Transverse colon (tissue), 4 donors: ENCODE measurements at regions not wholly inside any gene's neighbourhood (a gene's known extent, or its start where the extent isn't known, plus 50 kb on each side); places are given as distances from the start of the nearest gene placed in this dataset.
"Not testable (repeated sequence)": the region's sequence is repeated elsewhere in the genome, so short reads cannot be mapped to it uniquely, and the experiment has no call there.

Source experiments
- DNase-seq: peaks from one replicate; pipeline ENCODE4 v3.0.0-alpha.2; 2019
- H3K27ac ChIP-seq, 4 donors: fragments of 200-600 bp; sonication (generic); 2 replicates each; pipeline ENCODE4 v1.5.1; 2016 to 2018; ENCODE audit warnings: inconsistent platforms in 4 of 4
- H3K27me3 ChIP-seq: fragments of 200-600 bp; sonication (generic); 2 replicates; pipeline ENCODE4 v1.5.1; 2017; ENCODE audit warnings: inconsistent platforms
- H3K36me3 ChIP-seq, 4 donors: fragments of 200-600 bp; sonication (generic); 2 replicates each; pipeline ENCODE4 v1.5.1; 2017 to 2019; ENCODE audit warnings: inconsistent platforms in 4 of 4
- H3K4me1 ChIP-seq, 4 donors: fragments of 200-600 bp; sonication (generic); 2 replicates each; pipeline ENCODE4 v1.5.1; 2017 to 2020; ENCODE audit warnings: inconsistent platforms in 4 of 4
- H3K4me3 ChIP-seq, 4 donors: fragments of 200-600 bp; sonication (generic); 1 replicate in 1 of 4; 2 replicates in 3 of 4; pipeline versions ENCODE4 v1.5.1 to v1.6.1; 2017 to 2019; ENCODE audit warnings: inconsistent platforms in 4 of 4
- H3K9me3 ChIP-seq, 2 donors: fragments of 200-600 bp; sonication (generic); 2 replicates each; pipeline ENCODE4 v1.5.1; 2017 to 2019; ENCODE audit warnings: inconsistent platforms in 2 of 2
- CTCF ChIP-seq, 5 experiments: fragments of 200-600 bp in 3 of 5; fragments of 450-650 bp in 2 of 5; sonication (generic) in 3 of 5; IDR thresholded peaks; 1 replicate in 2 of 5; 2 replicates in 3 of 5; pipeline ENCODE4 v1.5.1; 2016 to 2017; ENCODE audit warnings: antibody characterized with exemption in 5 of 5, inconsistent platforms in 3 of 5, mild to moderate bottlenecking in 2 of 5, moderate library complexity in 1 of 5
- EP300 ChIP-seq: sonication (generic); formaldehyde crosslinking; IDR thresholded peaks from one replicate; pipeline ENCODE4 v1.6.1; 2017; ENCODE audit warnings: antibody characterized with exemption, low read depth
- POLR2A ChIP-seq: fragments of 450-650 bp; IDR thresholded peaks from one replicate; pipeline ENCODE4 v1.6.1; 2016; ENCODE audit warnings: antibody characterized with exemption, mild to moderate bottlenecking, moderate library complexity
- POLR2AphosphoS5 ChIP-seq, 3 donors: sonication (generic); formaldehyde crosslinking; IDR thresholded peaks; one replicate each; pipeline ENCODE4 v1.6.1; 2016; ENCODE audit warnings: antibody characterized with exemption in 3 of 3
- WGBS, 2 donors: methylation state at CpG; one replicate each; pipeline ENCODE4 v1.1.5; 2018; ENCODE audit warnings: low coverage in 1 of 2; 5-methylcytosine and 5-hydroxymethylcytosine counted together
- in situ Hi-C, 4 donors: fragments of 200-750 bp; cut with MboI; loops; one replicate each; pipeline versions ENCODE4 v1.15.0 to v1.15.1; 2017; ENCODE audit warnings: low sequenced_read_pairs in 3 of 4, low pct_ligation_motif_present in 1 of 4, low pct_unique_long_range_greater_than_20kb in 1 of 4
- intact Hi-C: fragments of 100-400 bp; cut with DNase I; formaldehyde crosslinking; loops from one replicate; pipeline ENCODE4 v1.15.1; 2023; ENCODE audit warnings: low total_unique reads

- Histone ChIP-seq H3K9me3 (no peaks in the 10 kb centered on the region), H3K27ac (peak overlapping the region; percentile 54 to 74 (median 58)), H3K27me3 (no peaks in the 10 kb centered on the region), H3K4me3 (no peak overlapping the region), H3K36me3 (no peaks in the 10 kb centered on the region), H3K4me1 (peaks cover 3 to 24% (median 11%) of the 10 kb centered on the region in 4 donors)
- no peak for DNase-seq
- in situ Hi-C loops = loop anchor here in 3 of 4 donors (10.0 to 25.0 kb wide), 3 partner anchors 211 to 573 kb away; no protein-coding TSS in a partner anchor
- TF ChIP-seq POLR2A (no peak), CTCF (IDR thresholded peaks at IDR 0.05) (no peak), POLR2AphosphoS5 (IDR thresholded peaks at IDR 0.05) (peak in 1 of 3 donors; percentile 35), EP300 (no peak)
- intact Hi-C loops = no loop called here
- 44 to 45% methylated on average over 2 of the region's 2 CpGs for WGBS, 2 donors
These were observed 86.8 kb upstream of the CCDC71L start for GRCh38 chr7:106747804-106748203.

DNA sequence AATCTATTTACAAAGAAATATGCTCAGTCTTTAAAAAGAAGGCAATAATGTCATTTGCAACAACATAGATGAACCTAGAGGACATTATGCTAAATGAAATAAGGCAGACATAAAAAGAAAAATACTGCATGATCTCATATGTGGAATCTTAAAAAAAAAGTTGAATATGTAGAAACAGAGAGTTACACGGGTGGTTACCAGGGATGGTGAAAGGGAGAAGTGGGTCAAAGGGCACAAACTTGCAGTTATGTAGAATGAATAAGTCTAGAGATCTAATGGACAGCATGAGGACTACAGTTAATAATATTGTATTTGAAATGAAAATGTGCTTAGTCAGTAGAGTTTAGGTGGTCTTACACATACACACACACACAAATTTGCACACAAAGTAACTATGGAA, 88.2 kb upstream of the CCDC71L start:
- DNase-seq = no peak
- Histone ChIP-seq H3K27me3 (no peaks in the 10 kb centered on the region), H3K36me3 (no peaks in the 10 kb centered on the region), H3K9me3 (no peaks in the 10 kb centered on the region), H3K27ac (no peak overlapping the region), H3K4me1 (peaks cover 3 to 25% (median 11%) of the 10 kb centered on the region in 4 donors), H3K4me3 (no peak overlapping the region)
- 0 to 63% methylated on average over 1 of the region's 1 CpG for WGBS, 2 donors
- in situ Hi-C loops = loop anchor here in 3 of 4 donors (10.0 to 25.0 kb wide), 3 partner anchors 212 to 574 kb away; no protein-coding TSS in a partner anchor
- TF ChIP-seq EP300 = no peak
- no peak for TF ChIP-seq CTCF (IDR thresholded peaks at IDR 0.05)
- no peak for TF ChIP-seq POLR2A
- TF ChIP-seq POLR2AphosphoS5 (IDR thresholded peaks at IDR 0.05) = no peak
- intact Hi-C loops = no loop called here

- in situ Hi-C loops (no loop called here), intact Hi-C loops (no loop called here)
- peaks cover 3 to 25% (median 11%) of the 10 kb centered on the region in 4 donors for H3K4me1 ChIP-seq
- 33 to 88% methylated on average over 1 to 7 of the region's 7 CpGs for WGBS, 2 donors
- H3K27me3 ChIP-seq = no peaks in the 10 kb centered on the region
- DNase-seq = no peak
- H3K27ac ChIP-seq = no peak overlapping the region
- no peak for TF ChIP-seq POLR2AphosphoS5 (IDR thresholded peaks at IDR 0.05)
- TF ChIP-seq CTCF (IDR thresholded peaks at IDR 0.05) = no peak
- no peak for TF ChIP-seq EP300
- TF ChIP-seq POLR2A = no peak
- no peaks in the 10 kb centered on the region for H3K36me3 ChIP-seq
- no peaks in the 10 kb centered on the region for H3K9me3 ChIP-seq
- no peak overlapping the region for H3K4me3 ChIP-seq
These were observed 89.8 kb upstream of the CCDC71L start for GRCh38 chr7:106750773-106751172.

GRCh38 chr7:106752367-106752766, 91.4 kb upstream of the CCDC71L start:
- no peaks in the 10 kb centered on the region for H3K27me3 ChIP-seq
- peak; percentile 23 for DNase-seq
- 0 to 49% methylated on average over 1 of the region's 1 CpG for WGBS, 2 donors
- intact Hi-C loops (no loop called here), in situ Hi-C loops (no loop called here)
- peaks cover 2 to 17% (median 6%) of the 10 kb centered on the region in 4 donors for H3K4me1 ChIP-seq
- no peak for TF ChIP-seq POLR2A
- no peak for TF ChIP-seq POLR2AphosphoS5 (IDR thresholded peaks at IDR 0.05)
- no peak for TF ChIP-seq CTCF (IDR thresholded peaks at IDR 0.05)
- no peak for TF ChIP-seq EP300
- no peaks in the 10 kb centered on the region for H3K36me3 ChIP-seq
- H3K9me3 ChIP-seq = no peaks in the 10 kb centered on the region
- no peak overlapping the region for H3K27ac ChIP-seq
- no peak overlapping the region for H3K4me3 ChIP-seq

- WGBS, 2 donors = 92 to 100% methylated on average over 3 of the region's 3 CpGs
- DNase-seq, intact Hi-C loops, H3K27ac ChIP-seq, H3K27me3 ChIP-seq, H3K36me3 ChIP-seq, H3K9me3 ChIP-seq, H3K4me3 ChIP-seq, in situ Hi-C loops, H3K4me1 ChIP-seq: not testable (repeated sequence)
These were observed 94.1 kb upstream of the CCDC71L start for GRCh38 chr7:106755024-106755423.
